PC-9 (cell line): ENCODE measurements at regions not wholly inside any gene's neighbourhood (a gene's known extent, or its start where the extent isn't known, plus 50 kb on each side); places are given as distances from the start of the nearest gene placed in this dataset.

ENCODE experiments used
- CTCF ChIP-seq: fragments of 200-600 bp; sonication (generic); conservative IDR thresholded peaks from 2 replicates; pipeline ENCODE4 v1.6.1; 2017; ENCODE audit warnings: mixed run types, antibody characterized with exemption, mild to moderate bottlenecking, moderate library complexity
- EZH2 ChIP-seq: fragments of 200-600 bp; sonication (generic); IDR thresholded peaks from 2 replicates; pipeline ENCODE4 v1.8.0; 2017; ENCODE audit warnings: antibody characterized with exemption, low read depth

DNA sequence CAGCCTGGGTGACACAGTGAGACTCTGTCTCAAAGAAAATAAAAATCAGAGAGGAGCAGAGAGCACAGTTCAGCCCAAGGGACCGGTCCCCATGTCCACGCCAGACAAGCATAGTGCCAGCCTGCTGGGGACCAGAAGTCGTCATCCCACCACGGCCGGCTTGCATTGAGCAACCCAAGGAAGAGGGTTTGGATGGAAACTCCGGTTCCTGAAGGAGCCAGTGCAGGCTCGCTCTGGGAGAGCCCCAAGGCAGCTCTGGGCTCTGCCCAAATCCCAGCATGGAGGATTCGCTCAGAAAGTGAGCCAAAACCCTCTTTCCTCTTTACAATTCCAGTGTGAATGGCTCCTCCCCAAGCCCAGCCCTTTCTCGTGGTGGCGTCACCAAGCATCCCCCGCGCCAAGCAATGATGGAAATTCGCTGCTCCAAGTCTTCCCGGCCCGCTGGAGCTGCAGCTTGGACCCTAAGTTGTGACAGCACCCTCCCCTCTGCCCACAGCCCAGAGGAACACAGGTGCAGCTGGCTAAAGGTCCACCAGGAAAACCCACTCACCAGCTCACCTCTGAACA, 64.1 kb upstream of the SLC25A33 start:
- TF ChIP-seq CTCF (no peak), EZH2 (no peak)
